Trophoblast cell (in vitro differentiated cells and primary cell): ENCODE measurements at regions not wholly inside any gene's neighbourhood (a gene's known extent, or its start where the extent isn't known, plus 50 kb on each side); places are given as distances from the start of the nearest gene placed in this dataset.

Experiments
- DNase-seq, 2 donors: peaks; one replicate each; pipeline ENCODE4 v3.0.0-alpha.2; 2016
- H2AFZ ChIP-seq: 2 replicates; pipeline ENCODE4 v1.6.1; 2013; ENCODE audit warnings: low read length, moderate library complexity, mild to moderate bottlenecking; ENCODE audit not compliant: insufficient read depth, poor library complexity
- H2AK5ac ChIP-seq: 2 replicates; pipeline ENCODE4 v1.6.1; 2013; ENCODE audit warnings: mild to moderate bottlenecking, low read length
- H2BK120ac ChIP-seq: 2 replicates; pipeline ENCODE4 v1.6.1; 2013; ENCODE audit warnings: low read length, mild to moderate bottlenecking, moderate library complexity; ENCODE audit not compliant: insufficient read depth, poor library complexity
- H2BK12ac ChIP-seq: 2 replicates; pipeline ENCODE4 v1.6.1; 2013; ENCODE audit warnings: mild to moderate bottlenecking, low read length, moderate library complexity
- H2BK5ac ChIP-seq: 2 replicates; pipeline ENCODE4 v1.6.1; 2013; ENCODE audit warnings: low read length, low read depth, moderate library complexity, mild to moderate bottlenecking; ENCODE audit not compliant: poor library complexity
- H3K14ac ChIP-seq: 2 replicates; pipeline ENCODE4 v1.6.1; 2013; ENCODE audit warnings: mild to moderate bottlenecking, low read length
- H3K18ac ChIP-seq: 2 replicates; pipeline ENCODE4 v1.6.1; 2013; ENCODE audit warnings: mild to moderate bottlenecking, low read length
- H3K23ac ChIP-seq: 2 replicates; pipeline ENCODE4 v1.6.1; 2013; ENCODE audit warnings: low read length
- H3K27ac ChIP-seq: 2 replicates; pipeline ENCODE4 v1.5.1; 2013; ENCODE audit warnings: low read depth, mild to moderate bottlenecking, inconsistent platforms, low read length, moderate library complexity
- H3K27me3 ChIP-seq: 2 replicates; pipeline ENCODE4 v1.6.1; 2013; ENCODE audit warnings: inconsistent platforms, mild to moderate bottlenecking, low read length, moderate library complexity; ENCODE audit not compliant: insufficient read depth
- H3K36me3 ChIP-seq, 2 experiments: 1 replicate in 1 of 2; 2 replicates in 1 of 2; pipeline ENCODE4 v1.6.1; 2013; ENCODE audit warnings: low read length in 2 of 2, mild to moderate bottlenecking in 2 of 2, moderate library complexity in 1 of 2; ENCODE audit not compliant: insufficient read depth in 2 of 2, control insufficient read depth in 1 of 2
- H3K4ac ChIP-seq: 2 replicates; pipeline ENCODE4 v1.6.1; 2013; ENCODE audit warnings: low read depth, mild to moderate bottlenecking, low read length, moderate library complexity
- H3K4me1 ChIP-seq, 2 experiments: 1 replicate in 1 of 2; 2 replicates in 1 of 2; pipeline ENCODE4 v1.6.1; 2013; ENCODE audit warnings: low read length in 2 of 2, mild to moderate bottlenecking in 2 of 2, moderate library complexity in 1 of 2; ENCODE audit not compliant: insufficient read depth in 2 of 2, control insufficient read depth in 1 of 2
- H3K4me2 ChIP-seq: 2 replicates; pipeline ENCODE4 v1.6.1; 2013; ENCODE audit warnings: inconsistent platforms, mild to moderate bottlenecking, low read length, moderate library complexity
- H3K4me3 ChIP-seq: 2 replicates; pipeline ENCODE4 v1.5.1; 2013; ENCODE audit warnings: mild to moderate bottlenecking, low read depth, low read length, inconsistent platforms
- H3K79me1 ChIP-seq: one replicate; pipeline ENCODE4 v1.6.1; 2013; ENCODE audit warnings: low read length
- H3K79me2 ChIP-seq: 2 replicates; pipeline ENCODE4 v1.6.1; 2013; ENCODE audit warnings: low read length, mild to moderate bottlenecking; ENCODE audit not compliant: control insufficient read depth, insufficient read depth, poor library complexity
- H3K9ac ChIP-seq: 2 replicates; pipeline ENCODE4 v1.6.1; 2013; ENCODE audit warnings: mild to moderate bottlenecking, low read length
- H3K9me3 ChIP-seq: 2 replicates; pipeline ENCODE4 v1.6.1; 2013; ENCODE audit warnings: low read depth, mild to moderate bottlenecking, control low read depth, inconsistent platforms, low read length; ENCODE audit not compliant: insufficient read depth
- H4K12ac ChIP-seq: 2 replicates; pipeline ENCODE4 v1.6.1; 2013; ENCODE audit warnings: low read depth, mild to moderate bottlenecking, low read length, moderate library complexity
- H4K8ac ChIP-seq: 2 replicates; pipeline ENCODE4 v1.6.1; 2013; ENCODE audit warnings: low read depth, mild to moderate bottlenecking, low read length, moderate library complexity
- H4K91ac ChIP-seq: one replicate; pipeline ENCODE4 v1.6.1; 2013; ENCODE audit warnings: low read depth, mild to moderate bottlenecking, low read length, moderate library complexity
- WGBS: extraction: QIAGEN DNeasy Blood & Tissue Kit; methylation state at CpG from one replicate; pipeline ENCODE4 v1.1.7; 2013; ENCODE audit warnings: missing lambda C conversion rate; ENCODE audit not compliant: insufficient read length, insufficient coverage; ENCODE audit errors: extremely low coverage; 5-methylcytosine and 5-hydroxymethylcytosine counted together

- Histone ChIP-seq H3K4me1 (no peaks in the 10 kb centered on the region), H3K4me3 (no peak overlapping the region), H3K27ac (no peak overlapping the region), H2BK5ac (no peak overlapping the region), H3K36me3 (no peaks in the 10 kb centered on the region), H3K23ac (no peak overlapping the region), H3K9ac (no peak overlapping the region), H3K14ac (no peak overlapping the region), H3K4me2 (no peak overlapping the region), H2AFZ (no peak overlapping the region), H3K79me1 (no peaks in the 10 kb centered on the region), H2BK12ac (no peak overlapping the region), H4K8ac (no peak overlapping the region), H2AK5ac (no peak overlapping the region), H3K4ac (no peak overlapping the region), H3K27me3 (no peaks in the 10 kb centered on the region), H4K12ac (no peak overlapping the region), H3K79me2 (no peaks in the 10 kb centered on the region), H4K91ac (no peak overlapping the region), H3K9me3 (no peaks in the 10 kb centered on the region), H2BK120ac (no peak overlapping the region), H3K18ac (no peak overlapping the region)
- DNase-seq = no peak
- WGBS = no CpG with 5 or more reads among the region's 5 CpGs
Measured at GRCh38 chr20:52809003-52809402, 163.2 kb upstream of the TSHZ2 start.

GRCh38 chr20:52806918-52807317 lies 165.2 kb upstream of the TSHZ2 start:
- H3K23ac ChIP-seq = no peak overlapping the region

GRCh38 chr20:52805843-52806242 lies 166.3 kb upstream of the TSHZ2 start:
- Histone ChIP-seq H4K12ac (no peak overlapping the region), H3K9ac (no peak overlapping the region), H3K18ac (no peak overlapping the region), H3K27me3 (no peaks in the 10 kb centered on the region), H4K91ac (no peak overlapping the region), H2BK5ac (no peak overlapping the region), H2AK5ac (no peak overlapping the region), H3K4me2 (no peak overlapping the region), H3K27ac (no peak overlapping the region), H3K4me3 (no peak overlapping the region), H2AFZ (no peak overlapping the region), H2BK12ac (no peak overlapping the region), H3K23ac (no peak overlapping the region), H3K9me3 (no peaks in the 10 kb centered on the region), H3K36me3 (no peaks in the 10 kb centered on the region), H3K14ac (no peak overlapping the region), H3K4me1 (no peaks in the 10 kb centered on the region), H3K4ac (no peak overlapping the region), H2BK120ac (no peak overlapping the region), H3K79me1 (no peaks in the 10 kb centered on the region), H4K8ac (no peak overlapping the region), H3K79me2 (no peaks in the 10 kb centered on the region)
- no CpG with 5 or more reads among the region's 2 CpGs for WGBS
- no peak for DNase-seq

More at GRCh38 chr20:52806918-52807317, 165.2 kb upstream of the TSHZ2 start:
- no peak overlapping the region for H2BK5ac ChIP-seq
- no peak overlapping the region for H4K8ac ChIP-seq
- H3K79me2 ChIP-seq = no peaks in the 10 kb centered on the region
- H3K9ac ChIP-seq = no peak overlapping the region
- no peak overlapping the region for H3K4ac ChIP-seq
- WGBS = no CpG with 5 or more reads among the region's 4 CpGs
- H3K4me3 ChIP-seq = no peak overlapping the region
- H4K91ac ChIP-seq = no peak overlapping the region
- peak in 1 of 2 donors; percentile 41 for DNase-seq
- no peak overlapping the region for H2BK12ac ChIP-seq
- H3K27ac ChIP-seq = no peak overlapping the region
- H3K18ac ChIP-seq = no peak overlapping the region
- H2BK120ac ChIP-seq = no peak overlapping the region
- H3K4me1 ChIP-seq = no peaks in the 10 kb centered on the region
- no peaks in the 10 kb centered on the region for H3K27me3 ChIP-seq
- H4K12ac ChIP-seq = no peak overlapping the region
- H3K14ac ChIP-seq = no peak overlapping the region
- no peaks in the 10 kb centered on the region for H3K9me3 ChIP-seq
- H3K4me2 ChIP-seq = no peak overlapping the region
- no peaks in the 10 kb centered on the region for H3K36me3 ChIP-seq
- no peak overlapping the region for H2AFZ ChIP-seq
- H3K79me1 ChIP-seq = no peaks in the 10 kb centered on the region
- no peak overlapping the region for H2AK5ac ChIP-seq

GRCh38 chr20:52805296-52805571 lies 166.9 kb upstream of the TSHZ2 start:
- H3K79me2 ChIP-seq = no peaks in the 10 kb centered on the region
- WGBS = no CpG with 5 or more reads among the region's 4 CpGs
- no peak overlapping the region for H3K27ac ChIP-seq
- no peak overlapping the region for H3K4me3 ChIP-seq
- H4K91ac ChIP-seq = no peak overlapping the region
- no peak overlapping the region for H2BK5ac ChIP-seq
- no peaks in the 10 kb centered on the region for H3K4me1 ChIP-seq
- H2AFZ ChIP-seq = no peak overlapping the region
- no peak overlapping the region for H3K23ac ChIP-seq
- no peak overlapping the region for H2AK5ac ChIP-seq
- H4K12ac ChIP-seq = no peak overlapping the region
- H3K9me3 ChIP-seq = no peaks in the 10 kb centered on the region
- H3K9ac ChIP-seq = no peak overlapping the region
- H2BK120ac ChIP-seq = no peak overlapping the region
- H3K79me1 ChIP-seq = no peaks in the 10 kb centered on the region
- no peaks in the 10 kb centered on the region for H3K27me3 ChIP-seq
- no peak overlapping the region for H3K4me2 ChIP-seq
- no peak overlapping the region for H2BK12ac ChIP-seq
- H3K14ac ChIP-seq = no peak overlapping the region
- no peaks in the 10 kb centered on the region for H3K36me3 ChIP-seq
- no peak for DNase-seq
- no peak overlapping the region for H3K4ac ChIP-seq
- no peak overlapping the region for H3K18ac ChIP-seq
- H4K8ac ChIP-seq = no peak overlapping the region
